ENCODE measurements at regions not wholly inside any gene's neighbourhood (a gene's known extent, or its start where the extent isn't known, plus 50 kb on each side); places are given as distances from the start of the nearest gene placed in this dataset.

DNA sequence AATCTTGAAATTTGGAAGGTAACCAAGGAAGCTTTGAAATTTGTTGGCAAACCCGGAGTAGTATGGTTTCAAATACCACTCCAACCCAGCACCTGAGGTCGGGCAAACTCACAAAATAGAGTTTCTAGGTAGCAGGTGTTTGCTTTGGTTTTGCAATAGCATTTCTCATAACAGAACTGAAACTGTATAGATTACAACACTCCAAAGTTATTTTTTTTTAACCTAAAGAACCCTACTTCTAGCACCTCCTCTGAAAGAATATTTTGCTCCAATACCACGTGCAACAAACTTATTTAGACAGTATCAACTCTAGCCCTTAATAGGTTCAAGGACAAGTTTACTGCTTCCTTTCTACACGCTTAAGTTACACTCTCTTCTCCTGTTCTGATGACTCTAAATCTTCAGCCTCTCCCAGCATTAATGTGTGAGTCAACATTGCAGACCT lies 178.5 kb upstream of the FMN2 start:
- ATAC-seq (ENCODE audit: poor library complexity), result no peak
- Histone ChIP-seq H3K27ac (ENCODE audit: low read depth in 1 of 2, low read length in 2 of 2) (no peak overlapping the region), H3K27me3 (ENCODE audit: control insufficient read depth in 1 of 2, insufficient read depth in 2 of 2, low read length in 2 of 2) (no peaks in the 10 kb centered on the region), H3K9me3 (ENCODE audit: control insufficient read depth in 1 of 2, insufficient read depth in 1 of 2, low read length in 2 of 2) (no peaks in the 10 kb centered on the region), H3K36me3 (ENCODE audit: insufficient read depth, low read length) (no peaks in the 10 kb centered on the region), H3K4me3 (ENCODE audit: low read length) (no peak overlapping the region), H3K4me1 (ENCODE audit: insufficient read depth, low read length) (no peaks in the 10 kb centered on the region)
- H3K4me1 Mint-ChIP-seq (ENCODE audit: low read depth), result no peaks in the 10 kb centered on the region
- ChIA-PET CTCF (interaction anchor here (0.7 kb wide), 1 partner anchor 154 kb away, joined by 4 read pairs; no protein-coding TSS in a partner anchor), POLR2A (no interaction called here)
- intact Hi-C loops (cut with DNase I, micrococcal nuclease), result no loop called here
- DNase-seq, result no peak
- no peaks in the 10 kb centered on the region for H3K36me3 Mint-ChIP-seq (ENCODE audit: low read depth)
- H3K4me3 Mint-ChIP-seq, result no peak overlapping the region
- TF ChIP-seq, protein P1, sequence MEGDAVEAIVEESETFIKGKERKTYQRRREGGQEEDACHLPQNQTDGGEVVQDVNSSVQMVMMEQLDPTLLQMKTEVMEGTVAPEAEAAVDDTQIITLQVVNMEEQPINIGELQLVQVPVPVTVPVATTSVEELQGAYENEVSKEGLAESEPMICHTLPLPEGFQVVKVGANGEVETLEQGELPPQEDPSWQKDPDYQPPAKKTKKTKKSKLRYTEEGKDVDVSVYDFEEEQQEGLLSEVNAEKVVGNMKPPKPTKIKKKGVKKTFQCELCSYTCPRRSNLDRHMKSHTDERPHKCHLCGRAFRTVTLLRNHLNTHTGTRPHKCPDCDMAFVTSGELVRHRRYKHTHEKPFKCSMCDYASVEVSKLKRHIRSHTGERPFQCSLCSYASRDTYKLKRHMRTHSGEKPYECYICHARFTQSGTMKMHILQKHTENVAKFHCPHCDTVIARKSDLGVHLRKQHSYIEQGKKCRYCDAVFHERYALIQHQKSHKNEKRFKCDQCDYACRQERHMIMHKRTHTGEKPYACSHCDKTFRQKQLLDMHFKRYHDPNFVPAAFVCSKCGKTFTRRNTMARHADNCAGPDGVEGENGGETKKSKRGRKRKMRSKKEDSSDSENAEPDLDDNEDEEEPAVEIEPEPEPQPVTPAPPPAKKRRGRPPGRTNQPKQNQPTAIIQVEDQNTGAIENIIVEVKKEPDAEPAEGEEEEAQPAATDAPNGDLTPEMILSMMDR (IDR thresholded peaks at IDR 0.05), result no peak
- peaks cover 6% of the 10 kb centered on the region for H3K27me3 Mint-ChIP-seq
- H3K27ac Mint-ChIP-seq, result no peak overlapping the region
- H3K9me3 Mint-ChIP-seq, result no peaks in the 10 kb centered on the region

DNA sequence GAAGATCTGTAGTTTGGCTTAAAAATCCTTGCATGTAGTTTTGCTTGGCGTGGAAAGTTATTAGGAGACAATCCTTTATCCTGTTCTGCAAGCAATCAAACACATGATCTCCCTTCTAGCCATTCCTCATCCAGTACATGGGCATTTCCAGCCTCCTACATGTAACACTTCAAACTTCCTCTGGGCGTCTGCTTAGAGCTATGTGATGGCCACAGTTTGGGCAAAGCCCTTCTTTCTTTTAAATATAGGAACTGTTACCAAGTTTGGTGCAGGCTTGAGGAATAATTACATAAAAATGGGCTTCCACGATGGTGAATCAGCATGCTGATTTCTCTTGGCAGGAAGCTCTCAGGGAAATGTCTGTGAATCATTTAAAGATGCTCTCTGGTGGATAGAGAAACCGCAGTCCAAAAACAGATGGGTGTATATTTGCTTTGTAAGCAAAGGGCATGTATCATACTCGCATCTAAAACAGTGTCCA lies 176.9 kb upstream of the FMN2 start:
- ATAC-seq (ENCODE audit: poor library complexity) (no peak), DNase-seq (peak in 2 of 14 experiments; percentile 27 to 45)
- Mint-ChIP-seq H3K27me3 (peaks cover 6% of the 10 kb centered on the region), H3K36me3 (ENCODE audit: low read depth) (no peaks in the 10 kb centered on the region), H3K9me3 (no peaks in the 10 kb centered on the region), H3K27ac (no peak overlapping the region), H3K4me1 (ENCODE audit: low read depth) (no peaks in the 10 kb centered on the region), H3K4me3 (no peak overlapping the region)
- CTCF ChIA-PET, result no interaction called here
- Histone ChIP-seq H3K27me3 (ENCODE audit: control insufficient read depth in 1 of 2, insufficient read depth in 2 of 2, low read length in 2 of 2) (no peaks in the 10 kb centered on the region), H3K36me3 (ENCODE audit: insufficient read depth, low read length) (no peaks in the 10 kb centered on the region), H3K4me3 (ENCODE audit: low read length) (no peak overlapping the region), H3K27ac (ENCODE audit: low read depth in 1 of 2, low read length in 2 of 2) (no peak overlapping the region), H3K4me1 (ENCODE audit: insufficient read depth, low read length) (no peaks in the 10 kb centered on the region), H3K9me3 (ENCODE audit: control insufficient read depth in 1 of 2, insufficient read depth in 1 of 2, low read length in 2 of 2) (no peaks in the 10 kb centered on the region)
- POLR2A ChIA-PET, result no interaction called here
- intact Hi-C loops (cut with DNase I, micrococcal nuclease), result no loop called here
- TF ChIP-seq, protein P1 (IDR thresholded peaks at IDR 0.05), result no peak

DNA sequence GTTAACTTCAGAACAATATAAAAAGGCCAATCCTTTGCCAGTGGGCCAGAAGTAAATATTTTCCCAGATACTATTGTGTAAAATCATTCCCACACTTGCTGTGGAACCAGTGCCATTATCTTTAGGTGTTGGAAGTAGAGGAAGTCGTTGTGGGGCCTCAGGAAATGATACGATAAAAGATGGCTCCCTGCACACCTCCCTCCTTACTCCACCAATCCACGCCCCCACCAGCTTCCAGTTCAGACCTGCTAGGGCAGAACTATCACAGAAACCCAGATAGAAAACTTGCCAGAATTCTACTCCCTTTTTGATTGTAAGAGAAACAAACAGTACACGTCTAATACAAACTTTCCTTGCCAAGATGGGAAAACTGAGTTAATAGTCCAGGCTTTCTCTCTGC lies 173.0 kb upstream of the FMN2 start:
- Mint-ChIP-seq H3K4me1 (ENCODE audit: low read depth) (no peaks in the 10 kb centered on the region), H3K36me3 (ENCODE audit: low read depth) (no peaks in the 10 kb centered on the region), H3K27ac (no peak overlapping the region), H3K27me3 (peaks cover 6% of the 10 kb centered on the region), H3K9me3 (no peaks in the 10 kb centered on the region), H3K4me3 (no peak overlapping the region)
- CTCF ChIA-PET, result no interaction called here
- TF ChIP-seq, protein P1 (IDR thresholded peaks at IDR 0.05), result no peak
- no peak overlapping the region for H3K4me3 ChIP-seq (ENCODE audit: low read length)
- no peaks in the 10 kb centered on the region for H3K4me1 ChIP-seq (ENCODE audit: insufficient read depth, low read length)
- H3K36me3 ChIP-seq (ENCODE audit: insufficient read depth, low read length), result no peaks in the 10 kb centered on the region
- no peak for DNase-seq
- intact Hi-C loops (cut with DNase I, micrococcal nuclease), result no loop called here
- no peak overlapping the region for H3K27ac ChIP-seq (ENCODE audit: low read depth in 1 of 2, low read length in 2 of 2)
- ATAC-seq (ENCODE audit: poor library complexity), result no peak
- POLR2A ChIA-PET, result no interaction called here
- no peaks in the 10 kb centered on the region for H3K9me3 ChIP-seq (ENCODE audit: control insufficient read depth in 1 of 2, insufficient read depth in 1 of 2, low read length in 2 of 2)
- no peaks in the 10 kb centered on the region for H3K27me3 ChIP-seq (ENCODE audit: control insufficient read depth in 1 of 2, insufficient read depth in 2 of 2, low read length in 2 of 2)

All from CD4-positive, alpha-beta T cell (primary cell).